Rectal smooth muscle tissue (tissue), 1 donor: ENCODE measurements at regions not wholly inside any gene's neighbourhood (a gene's known extent, or its start where the extent isn't known, plus 50 kb on each side); places are given as distances from the start of the nearest gene placed in this dataset.
"Not testable (repeated sequence)": the region's sequence is repeated elsewhere in the genome, so short reads cannot be mapped to it uniquely, and the experiment has no call there.

Experiments
- H3K27ac ChIP-seq: one replicate; pipeline ENCODE4 v1.7.0; 2013; ENCODE audit warnings: low read depth, low read length, inconsistent platforms
- H3K27me3 ChIP-seq: one replicate; pipeline ENCODE4 v1.7.0; 2013; ENCODE audit warnings: low read length; ENCODE audit not compliant: control insufficient read depth, insufficient read depth
- H3K36me3 ChIP-seq: one replicate; pipeline ENCODE4 v1.7.0; 2013; ENCODE audit warnings: low read length; ENCODE audit not compliant: control insufficient read depth, insufficient read depth
- H3K4me1 ChIP-seq: one replicate; pipeline ENCODE4 v1.7.0; 2013; ENCODE audit warnings: low read length; ENCODE audit not compliant: control insufficient read depth, insufficient read depth
- H3K4me3 ChIP-seq: one replicate; pipeline ENCODE4 v1.7.0; 2013; ENCODE audit warnings: low read length
- H3K9ac ChIP-seq: one replicate; pipeline ENCODE4 v1.7.0; 2013; ENCODE audit warnings: low read length

DNA sequence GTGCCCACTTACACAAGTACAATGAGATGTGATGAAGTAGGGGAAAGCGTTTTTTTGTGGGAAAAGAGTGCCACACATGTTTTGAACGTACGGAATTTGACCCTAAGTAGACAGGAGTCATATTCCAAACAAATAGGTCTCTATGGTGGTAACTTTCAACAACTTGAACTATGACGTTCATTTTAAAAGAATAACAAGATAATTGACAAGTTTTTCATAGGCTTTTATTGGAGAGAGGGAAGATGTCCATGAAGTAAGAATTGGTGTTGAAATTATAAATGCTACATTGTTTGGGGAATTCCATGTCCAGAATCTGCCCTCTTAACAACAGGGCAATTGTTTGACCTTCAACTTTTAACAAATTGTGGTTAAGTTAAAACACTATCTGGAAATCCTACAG lies 126.5 kb downstream of the GASK1B start:
- H3K4me3 ChIP-seq, result no peak overlapping the region
- no peak overlapping the region for H3K9ac ChIP-seq
- no peaks in the 10 kb centered on the region for H3K36me3 ChIP-seq
- H3K27ac ChIP-seq, result no peak overlapping the region
- no peaks in the 10 kb centered on the region for H3K27me3 ChIP-seq
- H3K4me1 ChIP-seq, result no peaks in the 10 kb centered on the region

DNA sequence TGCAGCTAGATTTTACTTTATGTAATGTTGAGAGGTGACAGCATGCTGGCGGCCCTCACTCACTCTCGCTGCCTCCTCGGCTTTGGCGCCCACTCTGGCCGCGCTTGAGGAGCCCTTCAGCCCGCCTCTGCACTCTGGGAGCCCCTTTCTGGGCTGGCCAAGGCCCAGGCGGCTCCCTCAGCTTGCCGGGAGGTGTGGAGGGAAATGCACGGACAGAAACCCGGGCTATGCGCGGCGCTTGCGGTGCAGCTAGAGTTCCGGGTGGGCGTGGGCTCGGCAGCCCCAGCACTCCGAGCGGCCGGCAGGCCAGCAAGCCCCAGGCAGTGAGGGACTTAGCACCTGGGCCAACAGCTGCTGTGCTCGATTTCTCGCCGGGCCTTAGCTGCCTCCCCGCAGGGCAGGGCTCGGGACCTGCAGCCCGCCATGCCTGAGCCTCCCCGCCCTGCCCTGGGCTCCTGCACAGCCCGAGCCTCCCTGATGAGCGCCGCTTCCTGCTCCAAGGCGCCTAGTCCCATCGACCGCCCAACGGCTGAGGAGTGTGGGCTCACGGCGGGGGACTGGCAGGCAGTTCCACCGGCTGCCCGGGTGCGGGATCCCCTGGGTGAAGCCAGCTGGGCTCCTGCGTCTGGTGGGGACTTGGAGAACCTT lies 128.7 kb downstream of the GASK1B start:
- H3K4me1 ChIP-seq, result no peaks in the 10 kb centered on the region
- no peak overlapping the region for H3K9ac ChIP-seq
- H3K27ac ChIP-seq, result no peak overlapping the region
- H3K4me3 ChIP-seq, result no peak overlapping the region
- H3K27me3 ChIP-seq, result no peaks in the 10 kb centered on the region
- no peaks in the 10 kb centered on the region for H3K36me3 ChIP-seq

DNA sequence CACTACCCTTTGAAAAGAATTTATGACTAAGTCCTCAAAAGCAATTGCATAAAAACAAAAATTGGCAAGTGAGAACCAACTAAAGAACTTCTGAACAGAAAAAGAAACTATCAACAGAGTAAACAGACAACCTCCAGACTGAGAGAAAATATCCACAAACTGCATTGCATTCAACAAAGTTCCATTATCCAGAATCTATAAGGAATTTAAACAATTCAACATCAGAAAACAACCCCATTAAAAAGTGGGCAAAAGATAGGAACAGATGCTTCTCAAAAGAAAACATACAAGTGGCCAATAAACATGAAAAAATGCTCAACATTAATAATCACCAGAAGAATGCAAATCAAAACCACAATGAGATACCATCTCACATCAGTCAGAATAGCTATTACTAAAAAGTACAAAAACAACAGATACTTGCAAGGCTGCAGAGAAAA lies 130.2 kb downstream of the GASK1B start:
- no peaks in the 10 kb centered on the region for H3K36me3 ChIP-seq
- H3K27ac ChIP-seq, result no peak overlapping the region
- H3K27me3 ChIP-seq, result no peaks in the 10 kb centered on the region
- H3K4me3 ChIP-seq, result no peak overlapping the region
- no peak overlapping the region for H3K9ac ChIP-seq
- no peaks in the 10 kb centered on the region for H3K4me1 ChIP-seq

DNA sequence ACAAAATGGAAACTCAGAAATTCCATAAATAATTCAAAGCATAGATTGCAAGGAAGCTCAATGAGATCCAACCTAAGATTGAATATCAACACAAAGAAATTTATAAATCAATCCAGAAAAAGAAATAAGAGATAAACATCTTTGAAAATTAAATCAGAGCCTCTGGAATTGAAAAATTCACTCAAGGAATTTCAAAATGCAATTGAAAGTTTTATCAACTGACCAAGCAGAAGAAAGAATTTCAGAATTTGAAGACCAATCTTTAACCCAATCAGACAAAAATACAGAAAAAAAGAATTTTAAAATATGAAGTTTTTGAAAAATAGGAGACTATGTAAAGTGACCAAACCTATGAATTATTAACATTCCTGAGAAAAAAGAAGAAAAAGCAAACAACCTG lies 134.1 kb downstream of the GASK1B start:
- Histone ChIP-seq H3K27ac (no peak overlapping the region), H3K9ac (no peak overlapping the region), H3K36me3 (no peaks in the 10 kb centered on the region), H3K4me3 (no peak overlapping the region), H3K27me3 (no peaks in the 10 kb centered on the region), H3K4me1 (no peaks in the 10 kb centered on the region)

DNA sequence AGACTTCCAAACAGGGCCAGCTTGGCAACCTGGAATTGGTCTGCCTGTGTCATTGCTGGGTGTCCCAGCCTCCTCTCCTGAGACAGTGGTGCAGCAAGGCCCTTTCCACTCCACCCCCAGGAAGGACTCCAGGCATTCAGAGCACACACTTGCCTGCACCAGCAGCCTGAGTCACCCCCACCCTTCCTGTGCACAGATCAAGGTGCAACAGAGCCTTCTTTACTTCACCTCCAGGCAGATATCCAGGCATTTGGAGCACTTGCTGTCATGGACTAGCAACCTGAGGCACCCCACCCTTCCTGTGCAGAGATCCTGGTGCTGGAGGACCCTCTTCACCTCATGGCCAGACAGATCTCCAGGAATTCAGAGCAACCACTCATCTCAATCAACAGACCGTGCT lies 135.8 kb downstream of the GASK1B start:
- H3K27ac ChIP-seq, result no peak overlapping the region
- no peak overlapping the region for H3K9ac ChIP-seq
- no peak overlapping the region for H3K4me3 ChIP-seq
- H3K4me1 ChIP-seq, result no peaks in the 10 kb centered on the region
- no peaks in the 10 kb centered on the region for H3K36me3 ChIP-seq
- no peaks in the 10 kb centered on the region for H3K27me3 ChIP-seq

DNA sequence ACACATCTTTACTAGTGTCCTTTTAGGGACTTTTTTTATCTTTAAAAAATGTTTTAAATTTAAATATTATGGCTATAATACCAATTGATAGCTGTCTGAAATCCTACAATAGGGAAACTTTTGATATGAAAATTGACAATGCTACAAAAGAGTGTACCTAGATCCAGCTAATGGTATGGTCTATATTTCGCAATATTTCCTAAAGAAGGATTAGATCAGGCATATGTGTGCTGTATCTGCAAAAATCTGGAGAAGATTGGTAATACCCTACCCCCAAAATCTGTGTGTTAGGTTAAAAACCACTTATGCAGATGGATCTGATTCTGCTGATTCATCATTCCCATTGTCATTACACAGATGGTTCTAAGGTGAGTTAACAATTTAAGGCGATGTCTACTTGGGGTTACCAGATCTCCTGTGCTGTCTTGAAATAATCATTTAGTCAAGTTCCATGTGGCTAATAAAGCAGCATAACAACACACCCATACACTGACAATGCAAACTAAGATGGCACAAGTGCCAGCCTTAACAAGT lies 137.1 kb downstream of the GASK1B start:
- no peak overlapping the region for H3K9ac ChIP-seq
- H3K4me3 ChIP-seq, result no peak overlapping the region
- H3K4me1 ChIP-seq, result no peaks in the 10 kb centered on the region
- H3K27me3 ChIP-seq, result no peaks in the 10 kb centered on the region
- no peaks in the 10 kb centered on the region for H3K36me3 ChIP-seq
- H3K27ac ChIP-seq, result no peak overlapping the region

DNA sequence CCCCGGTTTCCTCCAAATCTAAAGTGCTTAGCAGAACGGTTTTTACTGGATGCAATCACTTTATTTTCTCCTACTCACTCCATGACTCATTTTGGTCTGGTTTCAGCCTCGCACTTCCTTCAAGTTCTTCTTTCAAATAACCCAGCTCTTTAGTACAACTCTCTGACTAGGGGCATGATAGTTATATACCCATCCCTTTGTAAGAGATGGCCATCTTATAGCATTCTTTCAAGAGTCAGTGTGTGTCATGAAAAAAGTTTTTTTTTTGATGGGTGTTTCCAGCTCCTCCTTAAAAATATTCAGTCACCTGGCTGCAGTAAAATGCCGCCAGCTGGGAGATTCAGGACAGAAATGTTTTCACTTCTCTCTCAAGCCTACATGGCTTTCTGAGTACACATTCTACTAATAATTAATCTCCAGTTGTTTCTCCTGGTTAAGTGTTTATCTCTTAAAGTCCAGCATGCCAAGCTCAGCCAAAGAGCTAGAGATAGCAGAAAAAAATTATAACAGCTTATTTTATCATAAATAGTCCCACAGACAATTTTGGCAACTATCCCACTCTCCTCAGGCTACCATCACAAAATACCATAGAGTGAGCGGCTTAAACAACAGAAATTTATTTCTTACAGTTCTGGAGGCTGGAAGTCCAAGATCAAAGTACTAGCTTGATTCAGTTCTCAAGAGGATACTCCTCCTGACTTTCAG lies 139.3 kb downstream of the GASK1B start:
- peak overlapping the region; percentile 9 for H3K27ac ChIP-seq
- H3K9ac ChIP-seq, result no peak overlapping the region
- no peaks in the 10 kb centered on the region for H3K27me3 ChIP-seq
- no peaks in the 10 kb centered on the region for H3K4me1 ChIP-seq
- H3K36me3 ChIP-seq, result no peaks in the 10 kb centered on the region
- no peak overlapping the region for H3K4me3 ChIP-seq

DNA sequence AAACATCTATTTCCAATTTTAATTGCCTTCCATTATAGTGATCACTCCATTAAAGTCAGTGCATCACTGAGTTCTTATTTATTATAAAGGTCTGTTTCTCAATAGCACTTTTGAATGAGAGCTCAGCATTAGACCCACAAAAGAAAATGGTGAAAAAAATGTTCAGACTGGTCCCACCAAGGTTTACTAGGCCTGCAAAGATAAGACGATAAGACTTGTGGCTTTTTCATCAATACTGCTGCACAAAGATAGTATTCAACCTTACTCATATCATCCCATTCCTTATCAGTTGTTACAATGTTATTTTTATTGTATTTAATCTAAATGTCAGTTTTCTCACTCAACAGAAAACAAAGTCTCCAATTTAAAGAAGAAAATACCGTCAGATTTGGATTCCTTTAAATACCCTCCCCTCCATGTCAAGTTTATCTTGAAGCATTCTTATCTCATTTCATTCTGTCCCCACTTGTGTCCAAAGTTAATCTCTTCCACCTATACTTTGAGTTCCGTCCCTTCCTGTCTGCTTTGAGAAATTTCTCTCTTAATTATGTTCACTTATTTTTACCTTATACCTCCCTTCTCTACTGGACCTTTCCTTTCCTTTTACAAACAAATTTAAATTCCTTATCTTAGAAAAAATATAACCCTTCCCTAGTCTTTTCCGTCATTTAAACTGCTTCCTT lies 140.0 kb downstream of the GASK1B start:
- Histone ChIP-seq H3K36me3 (no peaks in the 10 kb centered on the region), H3K9ac (no peak overlapping the region), H3K27ac (no peak overlapping the region), H3K4me3 (no peak overlapping the region), H3K4me1 (no peaks in the 10 kb centered on the region), H3K27me3 (no peaks in the 10 kb centered on the region)

DNA sequence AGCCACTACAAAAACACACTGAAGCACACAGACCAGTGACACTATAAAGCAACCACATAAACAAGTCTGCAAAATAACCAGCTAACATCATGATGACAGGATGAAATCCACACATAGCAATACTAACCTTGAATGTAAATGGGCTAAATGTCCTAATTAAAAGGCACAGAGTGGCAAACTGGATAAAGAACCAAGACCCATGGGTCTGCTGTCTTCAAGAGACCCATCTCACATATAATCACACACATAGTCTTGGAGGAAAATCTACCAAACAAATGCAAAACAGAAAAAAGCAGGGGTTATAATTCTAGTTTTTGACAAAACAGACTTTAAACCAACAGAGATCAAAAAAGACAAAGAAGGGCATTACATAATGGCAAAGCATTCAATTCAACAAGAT lies 144.4 kb downstream of the GASK1B start:
- H3K36me3 ChIP-seq, H3K9ac ChIP-seq, H3K4me3 ChIP-seq, H3K27ac ChIP-seq, H3K27me3 ChIP-seq, H3K4me1 ChIP-seq: not testable (repeated sequence)

DNA sequence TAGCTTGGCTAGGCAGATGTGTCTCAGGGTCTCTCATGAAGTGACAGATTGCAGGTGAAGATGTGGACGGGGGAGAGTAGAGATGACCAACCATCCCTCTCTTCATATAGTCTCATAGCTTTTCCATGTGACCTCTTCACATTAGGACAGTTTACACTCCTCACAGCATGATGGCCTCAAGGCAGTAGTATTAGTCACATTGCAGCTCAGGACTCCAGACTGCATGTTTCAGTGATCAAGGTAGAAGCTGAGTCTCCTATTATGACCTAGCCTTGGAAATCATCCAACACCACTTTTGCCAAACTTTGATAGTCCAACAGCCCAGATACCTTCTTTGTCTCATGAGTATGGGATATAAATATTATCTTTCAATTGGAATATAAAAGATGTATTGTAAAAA lies 147.7 kb downstream of the GASK1B start:
- no peak overlapping the region for H3K27ac ChIP-seq
- no peak overlapping the region for H3K9ac ChIP-seq
- peaks cover 12% of the 10 kb centered on the region for H3K4me1 ChIP-seq
- no peaks in the 10 kb centered on the region for H3K36me3 ChIP-seq
- H3K27me3 ChIP-seq, result no peaks in the 10 kb centered on the region
- no peak overlapping the region for H3K4me3 ChIP-seq

DNA sequence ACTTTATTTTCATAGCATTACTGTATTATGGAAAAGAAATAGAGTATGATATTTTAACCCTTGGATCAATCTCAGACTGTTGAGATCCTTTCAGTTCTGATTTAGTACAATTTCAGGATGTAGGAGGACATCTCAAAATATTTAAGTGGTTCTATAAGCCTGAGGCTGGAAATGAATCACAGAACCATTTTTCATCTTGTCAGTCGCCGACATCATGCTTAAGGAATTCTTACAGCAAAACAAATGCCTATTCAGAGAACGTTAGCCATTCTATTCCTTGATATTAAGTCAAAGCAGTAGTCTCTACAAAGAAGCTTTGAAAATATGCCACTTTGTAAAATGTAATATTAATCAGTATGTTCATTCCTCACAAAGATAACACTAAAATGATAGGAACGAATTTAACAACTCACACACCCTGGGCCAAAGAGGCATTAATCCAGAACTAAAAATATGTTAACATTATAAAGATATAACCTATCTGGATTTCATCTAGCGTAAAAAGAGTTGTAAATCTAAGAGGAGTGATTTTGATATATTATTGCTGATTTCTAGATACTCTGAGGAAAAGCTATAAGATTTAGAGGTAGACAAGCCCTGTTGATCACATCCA lies 152.0 kb downstream of the GASK1B start:
- H3K27ac ChIP-seq, result peak overlapping the region; percentile 75
- H3K36me3 ChIP-seq, result no peaks in the 10 kb centered on the region
- peaks cover 16% of the 10 kb centered on the region for H3K4me1 ChIP-seq
- H3K4me3 ChIP-seq, result no peak overlapping the region
- H3K9ac ChIP-seq, result no peak overlapping the region
- no peaks in the 10 kb centered on the region for H3K27me3 ChIP-seq

DNA sequence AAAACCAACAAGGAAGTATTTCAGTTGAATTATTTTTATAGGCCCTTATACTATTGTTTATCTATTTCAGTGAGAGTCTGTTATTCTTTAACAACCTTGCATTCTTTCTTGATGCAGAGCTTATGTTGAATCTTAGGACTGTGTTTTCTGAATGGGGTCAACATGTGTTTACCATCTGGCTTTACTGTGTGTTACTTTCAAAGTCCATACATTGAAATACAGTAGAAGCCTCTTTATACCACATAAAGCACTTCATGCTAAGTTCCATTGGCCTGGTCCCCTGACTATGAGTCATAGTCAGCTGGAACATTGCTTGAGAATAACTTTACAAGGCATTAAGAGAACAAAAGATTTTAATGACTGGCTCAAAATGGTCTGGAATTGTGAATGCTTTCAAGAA lies 152.6 kb downstream of the GASK1B start:
- Histone ChIP-seq H3K4me3 (no peak overlapping the region), H3K4me1 (peaks cover 16% of the 10 kb centered on the region), H3K27ac (peak overlapping the region; percentile 75)

More for the DNA sequence above, 152.6 kb downstream of the GASK1B start:
- H3K27me3 ChIP-seq, result no peaks in the 10 kb centered on the region
- H3K9ac ChIP-seq, result no peak overlapping the region
- H3K36me3 ChIP-seq, result no peaks in the 10 kb centered on the region
